Stimulated activated CD8-positive, alpha-beta memory T cell treated with anti-CD3 and anti-CD28 coated beads, Interleukin-7, amount 100 ng/mL, for 4 hours (primary cell): ENCODE measurements at regions not wholly inside any gene's neighbourhood (a gene's known extent, or its start where the extent isn't known, plus 50 kb on each side); places are given as distances from the start of the nearest gene placed in this dataset.

Source experiments
- DNase-seq, 2 donors: peaks; one replicate each; pipeline ENCODE4 v3.0.0-alpha.2; 2020; ENCODE audit warnings: low read depth in 2 of 2

DNA sequence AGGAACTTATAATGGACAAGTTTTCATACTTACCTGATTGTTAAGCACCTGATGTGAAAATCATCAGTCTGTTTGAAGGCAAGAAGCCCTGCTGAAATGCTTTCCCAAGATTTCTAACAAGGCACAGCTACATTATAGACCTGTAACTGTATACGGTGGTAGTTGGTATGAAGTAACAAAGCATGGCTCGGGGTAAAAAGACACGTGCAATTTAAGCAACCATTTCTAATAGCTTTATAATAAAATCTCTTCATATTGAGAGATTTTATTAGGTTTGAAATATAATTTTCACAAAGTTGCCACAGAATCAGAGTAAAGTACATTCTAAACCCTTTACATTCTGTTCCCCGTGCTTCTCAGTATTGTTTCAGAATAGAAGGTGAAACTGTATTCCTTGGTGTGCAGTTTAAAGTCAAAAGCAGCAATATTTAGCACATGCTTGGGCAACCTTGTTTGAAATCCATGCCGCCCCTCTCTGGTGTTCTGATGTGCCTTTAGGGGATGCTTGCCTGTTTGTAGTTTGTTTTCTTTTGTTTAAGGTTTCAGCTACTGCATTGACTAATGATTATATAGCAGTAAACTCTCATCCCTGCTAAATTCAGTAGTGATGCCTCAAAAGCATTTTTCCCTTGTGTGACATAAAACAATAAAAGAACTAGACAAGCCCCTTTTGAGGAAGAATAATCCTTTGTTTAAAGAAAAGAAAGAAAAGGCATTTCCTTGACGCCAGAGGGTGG, 125.2 kb upstream of the OBI1 start:
- no peak for DNase-seq

DNA sequence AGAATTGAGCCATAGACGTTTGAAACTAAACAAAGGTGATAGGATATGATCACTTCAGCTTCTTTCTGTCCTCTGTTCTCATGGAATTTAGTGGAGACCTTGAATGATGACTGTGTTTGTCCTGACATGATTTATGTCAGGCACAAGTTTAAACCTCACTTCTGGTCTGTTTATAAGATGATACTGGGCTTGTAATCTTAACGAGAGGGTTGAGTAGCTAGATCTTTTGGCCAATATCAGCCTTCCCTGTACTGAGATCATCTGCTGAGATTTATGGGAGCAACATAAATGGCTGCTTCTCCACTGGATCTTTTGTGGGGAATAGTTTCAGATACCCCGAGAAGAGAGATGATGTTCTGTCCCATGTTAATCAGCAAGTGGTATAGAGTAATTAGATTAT, 121.8 kb upstream of the OBI1 start:
- no peak for DNase-seq

DNA sequence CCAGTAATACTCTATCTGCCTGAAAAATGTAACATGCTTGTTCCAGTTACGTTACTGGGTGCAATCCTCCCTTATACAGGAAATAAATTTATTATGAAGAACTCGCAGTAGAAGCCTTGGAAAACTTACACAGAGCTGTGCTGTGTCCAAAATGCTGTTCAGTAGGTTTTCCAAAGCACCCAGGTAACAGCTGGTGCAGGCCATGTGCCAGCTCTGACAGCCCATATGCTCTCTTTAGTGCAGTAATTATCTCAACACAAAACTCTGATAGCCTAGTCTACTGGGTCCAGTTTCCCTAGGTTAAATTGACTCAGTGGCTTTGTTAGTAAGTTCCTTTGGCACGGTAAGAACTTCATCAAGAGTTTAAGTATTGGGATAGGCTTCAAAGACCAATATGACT, 120.7 kb upstream of the OBI1 start:
- DNase-seq = no peak

DNA sequence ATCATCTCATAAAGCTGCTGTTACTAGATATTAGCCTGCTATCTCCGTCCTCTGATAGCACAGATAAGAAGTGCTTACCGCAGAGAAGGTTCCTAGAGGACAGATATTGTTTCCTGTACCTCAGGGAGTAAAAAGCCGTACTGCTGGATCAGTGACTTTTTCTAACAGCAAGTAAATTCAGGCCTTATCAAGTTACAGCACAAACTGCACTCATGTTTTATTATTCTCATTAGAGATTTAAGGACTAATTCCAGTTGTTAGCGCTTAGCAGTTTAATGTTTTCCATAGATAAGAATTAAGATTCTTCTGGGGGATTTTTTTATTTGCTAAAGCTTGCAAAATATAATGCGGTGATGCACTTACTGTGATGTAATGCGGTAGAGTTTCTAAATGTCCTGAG, 119.0 kb upstream of the OBI1 start:
- DNase-seq = no peak

DNA sequence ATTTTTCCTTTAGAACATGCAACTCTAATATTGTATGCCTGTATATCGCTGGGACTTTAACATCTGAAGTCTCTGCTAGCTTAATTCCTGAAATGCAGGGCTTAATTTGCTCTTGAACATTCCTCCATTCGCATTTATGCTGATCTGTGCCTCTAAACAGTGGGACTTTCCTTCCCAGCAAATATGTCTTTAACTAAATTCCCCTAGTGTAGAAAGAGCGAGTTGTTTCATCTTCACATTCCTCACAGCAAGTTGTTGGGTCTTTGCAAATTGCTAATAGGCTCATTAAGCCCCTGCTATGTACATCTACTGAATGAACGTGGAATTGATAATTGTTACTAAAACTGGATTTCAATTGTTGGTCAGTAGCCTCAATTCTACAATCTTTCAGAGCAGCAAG, 118.4 kb upstream of the OBI1 start:
- no peak for DNase-seq

DNA sequence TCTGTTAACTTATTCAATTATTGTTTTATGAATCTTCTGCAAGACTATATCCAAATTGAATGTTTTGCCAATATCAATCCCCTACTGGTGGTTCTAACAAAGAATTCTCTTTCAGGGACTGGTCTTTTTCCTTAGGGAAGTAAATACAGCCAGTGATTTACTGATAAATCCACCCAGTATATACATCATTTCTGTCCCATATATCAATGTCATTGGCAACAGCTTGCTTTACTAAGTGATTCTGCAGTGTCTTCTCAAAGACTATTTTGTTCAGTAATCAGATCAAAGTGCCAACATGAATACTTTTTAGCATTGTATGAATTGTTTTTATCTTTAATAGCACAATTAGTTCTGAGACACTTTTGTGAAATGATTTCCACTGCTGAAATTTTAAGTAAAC, 114.0 kb upstream of the OBI1 start:
- no peak for DNase-seq

DNA sequence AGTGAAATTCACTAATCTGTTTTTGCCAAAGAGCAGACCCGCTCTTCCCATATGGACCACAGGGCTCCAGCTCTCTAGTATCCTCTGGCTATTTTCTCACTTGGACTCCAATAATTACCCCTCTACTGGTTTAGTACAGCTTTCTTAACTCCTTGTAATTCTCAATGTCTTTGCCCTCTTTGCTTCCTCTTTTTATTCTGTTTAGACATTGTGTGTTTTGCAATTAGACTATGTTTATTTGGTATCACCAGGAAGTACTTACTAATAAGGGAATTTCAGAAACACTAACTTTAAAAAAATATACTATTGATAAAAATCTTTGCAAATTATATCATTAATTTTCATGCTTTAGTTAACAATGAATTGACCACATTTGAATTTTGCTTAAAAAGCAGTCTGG, 111.6 kb upstream of the OBI1 start:
- DNase-seq = no peak

DNA sequence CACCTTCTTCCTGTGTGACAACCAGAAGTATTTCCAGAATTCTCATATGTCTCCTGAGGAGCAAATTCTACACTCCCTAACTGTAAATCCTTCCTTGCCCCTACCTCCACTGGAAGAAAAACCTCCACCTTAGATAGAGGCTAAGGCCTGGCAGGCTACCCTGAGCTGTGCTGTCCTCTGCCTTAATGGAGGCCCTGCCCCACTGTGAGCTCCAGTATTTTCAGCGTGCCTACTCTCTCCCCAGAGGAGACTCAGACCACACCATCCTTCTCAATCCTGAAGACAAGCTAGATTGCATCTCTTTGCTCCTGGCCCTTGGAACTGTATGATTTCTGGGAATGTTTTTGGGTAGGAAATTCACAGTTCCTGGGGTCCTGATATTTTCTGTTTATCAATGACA, 110.0 kb upstream of the OBI1 start:
- no peak for DNase-seq

DNA sequence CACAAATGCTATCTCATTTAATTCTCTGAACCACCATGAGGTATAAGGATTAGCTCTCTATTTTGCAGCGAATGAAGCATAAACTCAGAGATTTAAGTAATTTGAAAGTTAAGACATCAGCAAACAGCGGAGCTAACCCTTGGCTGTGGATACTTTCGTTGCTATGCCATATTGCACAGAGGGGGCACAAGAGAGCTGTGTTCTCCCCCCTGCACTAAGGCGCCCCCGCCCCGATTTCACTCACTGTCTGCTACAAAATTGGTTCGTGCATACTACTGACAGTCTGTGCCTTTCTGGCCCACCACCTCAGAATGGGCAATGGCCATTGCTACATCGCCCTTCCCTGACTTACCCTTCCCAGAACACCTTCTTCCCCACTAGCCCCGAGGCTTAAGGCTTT, 105.7 kb upstream of the OBI1 start:
- DNase-seq = no peak

DNA sequence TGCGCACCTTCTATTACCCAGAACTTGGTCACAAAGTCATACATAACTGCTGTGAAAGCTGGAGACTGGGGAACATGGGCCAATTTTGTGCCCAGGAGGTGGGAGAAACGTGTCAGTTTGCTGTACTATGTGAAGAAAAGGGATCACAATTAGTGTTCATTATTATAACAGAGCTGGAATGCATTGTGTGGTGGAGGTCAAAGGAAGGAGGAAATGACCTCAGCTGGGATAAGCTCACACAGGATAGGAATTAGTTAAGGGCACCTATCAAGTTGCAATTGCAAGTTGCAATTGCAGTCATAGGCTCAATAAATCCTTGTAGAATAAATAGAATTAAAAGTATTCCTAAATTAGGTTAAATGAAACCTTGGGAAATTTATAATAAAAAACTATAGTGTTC, 103.9 kb upstream of the OBI1 start:
- no peak for DNase-seq

DNA sequence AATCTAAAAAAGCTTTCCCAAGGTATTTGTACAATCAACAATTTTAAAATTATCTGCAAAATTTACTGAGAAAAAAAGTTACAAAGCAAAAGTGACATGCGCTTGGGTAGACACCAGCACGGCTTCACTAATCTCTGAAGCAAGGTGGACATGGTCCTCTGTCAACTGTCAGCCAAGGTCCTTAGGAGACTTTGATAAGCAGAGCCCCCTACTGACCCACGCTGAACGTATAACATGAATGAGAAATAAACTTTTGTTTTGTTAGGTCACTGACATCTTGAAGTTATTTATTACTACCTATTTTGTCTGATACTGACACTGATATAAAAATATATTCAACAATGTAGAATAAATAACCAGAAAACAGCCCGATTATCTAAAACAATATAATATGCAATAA, 100.7 kb upstream of the OBI1 start:
- DNase-seq = no peak

DNA sequence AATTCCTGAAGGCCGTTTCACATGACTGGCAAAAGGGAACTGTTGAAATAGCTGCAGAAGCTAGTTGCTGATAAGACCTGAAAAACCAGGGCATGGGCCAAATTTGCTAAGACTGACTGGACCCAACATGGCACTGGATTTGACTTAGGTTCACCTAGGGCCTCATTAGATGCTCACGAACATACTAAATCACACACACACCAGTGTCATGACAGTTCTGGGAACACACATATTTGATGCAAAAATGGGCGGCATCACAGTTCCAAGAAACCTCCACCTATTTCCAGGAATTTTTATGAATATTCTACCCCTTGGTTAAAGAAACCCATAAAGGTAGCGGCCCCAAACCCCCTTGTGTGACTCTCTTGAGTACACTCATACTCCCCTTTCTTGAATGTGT, 99.6 kb upstream of the OBI1 start:
- DNase-seq = no peak

DNA sequence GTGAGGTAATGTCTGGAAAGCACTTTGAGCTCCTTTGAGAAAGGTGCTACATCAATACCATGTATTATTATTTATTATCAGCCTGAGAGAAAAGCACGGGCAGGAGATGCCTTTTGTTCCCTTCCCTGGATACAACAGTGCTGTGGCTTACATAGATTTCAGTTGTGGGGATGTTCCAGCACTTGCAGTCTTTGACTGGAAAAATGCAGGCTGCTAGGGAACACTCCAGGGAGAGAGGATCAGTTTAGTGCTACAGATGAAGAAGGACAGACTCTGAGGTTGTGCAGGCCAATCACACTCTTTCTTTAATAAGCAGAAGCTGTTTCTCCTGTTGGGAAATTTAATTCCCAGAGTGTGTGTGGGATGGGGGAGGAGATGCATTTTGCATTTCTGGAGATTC, 94.5 kb upstream of the OBI1 start:
- no peak for DNase-seq

DNA sequence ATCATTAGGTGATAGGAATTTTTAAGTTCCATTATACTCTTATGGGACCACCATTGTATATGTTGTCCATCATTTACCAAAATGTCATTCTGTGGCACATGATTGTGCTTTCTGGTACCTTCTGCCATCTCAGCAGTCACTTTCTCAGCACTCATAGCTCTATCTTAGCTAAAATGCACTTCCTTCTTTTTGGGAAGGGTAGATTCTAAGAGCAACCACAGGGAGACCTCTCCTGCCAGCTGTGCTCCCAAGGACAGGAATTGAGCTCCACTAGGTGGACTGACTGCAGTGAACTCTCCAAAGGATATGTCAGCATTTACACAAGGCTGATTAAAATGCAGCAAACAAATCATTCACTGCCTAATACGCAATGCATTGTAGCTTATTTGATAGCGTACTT, 91.8 kb upstream of the OBI1 start:
- DNase-seq = no peak

DNA sequence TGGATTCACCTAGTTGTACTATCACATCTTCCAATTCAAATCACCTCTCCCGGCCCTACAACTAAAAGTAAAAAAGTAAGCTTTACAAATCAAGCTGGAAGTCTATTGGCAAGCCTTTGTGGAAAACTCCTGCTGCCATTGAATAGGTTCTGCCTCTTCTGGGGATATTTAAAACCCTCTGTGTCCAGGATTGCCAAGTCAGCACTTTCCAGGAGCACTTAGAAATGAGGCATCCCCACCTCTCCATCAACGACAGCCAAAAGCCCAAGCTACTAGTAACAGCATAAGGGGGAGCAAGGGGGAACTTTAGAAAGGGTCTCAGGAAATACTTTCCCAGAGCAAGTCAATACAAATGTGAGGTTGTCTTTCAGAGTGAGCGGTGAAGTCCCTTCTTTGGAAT, 85.0 kb upstream of the OBI1 start:
- no peak for DNase-seq

DNA sequence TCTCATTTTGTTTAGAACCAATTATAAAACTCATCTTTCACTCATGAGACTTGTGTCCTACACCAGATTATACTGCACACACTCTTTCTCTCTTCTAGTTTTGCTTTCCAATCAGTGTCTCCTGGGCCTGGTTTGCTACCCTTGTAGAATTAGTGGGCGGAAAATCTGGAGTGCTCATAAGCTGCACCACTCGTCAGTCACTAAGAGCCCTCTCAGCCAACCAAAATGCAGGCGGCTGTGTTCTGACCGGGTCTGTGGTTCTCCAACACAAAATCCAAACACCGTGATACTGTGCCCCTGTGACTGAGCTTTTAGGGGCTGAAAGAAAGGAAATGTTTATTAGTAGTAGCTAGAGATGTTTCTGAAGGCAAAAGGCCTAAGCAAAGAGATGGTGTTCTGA, 83.7 kb upstream of the OBI1 start:
- DNase-seq = no peak

DNA sequence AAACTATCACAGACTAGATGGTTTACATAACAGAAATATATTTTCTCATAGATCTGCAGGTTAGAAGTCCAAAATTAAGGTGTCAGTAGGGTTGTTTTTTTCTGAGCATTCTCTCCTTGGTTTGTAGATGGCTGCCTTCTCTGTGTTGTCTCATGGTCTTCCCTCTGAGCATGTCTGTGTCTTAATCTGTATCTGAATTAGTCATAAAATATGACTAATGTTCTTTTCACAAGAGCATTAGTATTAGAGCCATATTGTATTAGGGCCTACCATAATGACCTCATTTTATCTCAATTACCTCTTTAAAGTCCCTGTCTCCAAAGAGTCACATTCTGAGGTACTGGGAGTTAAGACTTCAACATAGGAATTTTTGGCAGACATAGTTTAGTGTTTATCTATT, 77.2 kb upstream of the OBI1 start:
- DNase-seq = no peak

DNA sequence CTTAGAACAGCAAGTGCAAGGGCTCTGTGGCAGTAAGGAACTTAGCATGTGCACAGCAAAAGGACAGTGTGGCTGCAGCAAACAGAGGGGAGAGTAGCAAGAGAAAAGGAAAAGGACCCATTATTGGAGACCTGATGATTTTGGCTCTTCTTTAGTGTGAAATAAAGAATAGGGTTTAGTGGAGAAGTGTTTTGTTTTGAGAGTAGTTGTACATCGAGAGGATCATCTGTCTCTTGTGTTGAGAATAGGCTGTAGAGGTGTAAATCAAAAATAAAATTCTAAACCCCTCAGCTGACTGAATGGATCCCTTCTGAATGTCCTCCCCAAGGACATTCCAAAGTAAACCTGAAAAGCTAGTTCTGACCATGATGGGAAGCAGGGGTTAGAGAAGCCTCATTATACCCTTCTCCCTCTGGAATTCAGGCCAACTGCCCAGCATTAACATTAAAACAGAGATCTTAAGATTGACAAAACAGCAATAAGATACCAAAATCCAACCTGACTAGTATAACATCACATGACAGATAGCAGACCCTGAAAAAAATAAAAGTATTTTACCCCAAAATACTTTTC, 73.6 kb upstream of the OBI1 start:
- DNase-seq = no peak

DNA sequence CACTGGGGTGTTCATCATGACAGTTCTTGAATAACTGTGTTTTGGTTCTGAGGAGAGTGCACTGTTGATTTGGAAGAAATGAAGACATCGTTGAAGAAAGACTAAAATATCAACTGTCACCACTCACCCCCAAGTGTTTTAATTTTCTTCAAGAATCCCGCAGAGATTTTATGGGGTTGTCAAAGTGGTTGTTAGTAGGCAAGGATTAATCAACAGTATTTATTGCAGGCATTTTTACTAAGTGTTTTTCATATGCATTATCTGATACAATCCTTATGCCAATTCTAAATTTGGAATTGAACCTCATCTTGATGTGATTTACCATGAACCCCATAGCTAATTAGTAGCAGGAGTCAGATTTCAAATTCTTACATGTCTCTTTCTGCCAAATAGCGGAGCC, 63.7 kb upstream of the OBI1 start:
- DNase-seq = no peak

DNA sequence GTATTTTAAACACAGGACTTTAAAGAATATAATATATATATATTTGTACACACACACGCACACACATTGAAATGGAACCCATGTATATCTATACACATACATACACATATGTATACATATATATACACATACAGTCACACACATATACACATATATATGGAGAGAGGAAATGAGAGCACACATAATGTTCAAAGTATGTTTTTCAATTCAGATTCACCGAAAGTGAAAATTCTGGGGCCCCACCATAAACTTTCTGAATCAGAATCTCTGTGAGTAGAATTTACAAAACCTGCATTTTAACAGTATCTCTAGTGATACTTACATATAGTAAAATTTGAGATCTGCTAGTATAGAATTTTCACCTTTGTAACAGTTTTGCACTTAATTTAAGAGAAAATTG, 60.4 kb upstream of the OBI1 start:
- no peak for DNase-seq

DNA sequence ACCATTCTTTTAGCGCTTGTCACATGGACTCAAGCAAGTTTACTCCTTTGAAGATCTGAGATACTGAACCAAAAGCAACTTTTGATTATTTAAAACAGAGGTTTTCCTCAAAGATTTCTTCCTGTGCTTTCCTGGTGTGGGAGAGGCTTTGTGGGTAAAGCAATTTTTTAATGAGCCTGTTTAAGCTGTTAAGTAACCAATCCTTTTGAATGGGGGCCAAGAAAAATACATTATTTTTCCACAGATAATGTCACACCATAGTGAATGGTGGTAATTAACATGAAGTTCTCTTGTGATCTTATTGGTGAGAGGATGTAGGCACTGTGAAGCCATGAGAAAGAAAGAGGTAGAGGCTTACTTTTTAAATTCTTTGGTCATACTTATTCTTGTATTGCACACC, 55.8 kb upstream of the OBI1 start:
- DNase-seq = no peak

DNA sequence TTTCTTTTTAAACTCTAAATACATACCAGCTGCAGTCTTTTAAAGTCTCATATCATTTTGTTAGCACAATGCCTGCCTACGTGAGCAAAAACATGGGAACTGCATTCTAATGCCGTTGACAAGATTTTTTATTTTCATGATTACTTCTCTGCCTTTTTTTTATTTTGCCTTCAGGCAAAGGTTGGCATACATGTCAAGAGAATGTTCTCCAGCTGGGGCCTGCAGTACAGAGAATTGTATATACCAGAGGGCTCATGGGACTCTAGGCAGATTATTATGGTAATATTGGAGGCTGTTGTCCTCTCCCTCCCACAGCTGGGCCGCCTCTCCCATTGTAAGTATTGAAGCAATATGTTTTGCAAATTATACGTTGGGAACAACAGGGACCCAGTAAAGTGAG, 53.9 kb upstream of the OBI1 start:
- no peak for DNase-seq

DNA sequence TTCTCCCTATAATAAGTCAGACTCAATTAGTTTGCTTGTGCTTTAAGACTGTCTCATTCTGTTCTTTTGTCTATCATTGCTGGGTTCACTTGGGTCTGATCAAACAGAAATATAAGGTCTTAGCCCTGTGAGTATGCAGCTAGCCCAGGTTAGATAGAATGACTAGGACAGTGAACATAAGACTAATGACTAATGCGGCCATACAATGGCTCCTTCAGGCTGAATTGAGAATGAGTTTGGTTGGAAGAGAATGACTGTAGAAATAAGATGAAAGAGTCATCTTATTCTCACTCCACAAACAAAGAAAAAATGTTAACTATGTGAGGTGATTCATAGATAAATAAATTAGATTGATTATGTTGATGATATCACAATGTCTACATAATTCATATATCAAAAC, 50.1 kb upstream of the OBI1 start:
- DNase-seq = no peak
